DMS153 treated with DMSO at 0.1 percent for 48 hours (cell line): ENCODE measurements at regions not wholly inside any gene's neighbourhood (a gene's known extent, or its start where the extent isn't known, plus 50 kb on each side); places are given as distances from the start of the nearest gene placed in this dataset.
"Not testable (repeated sequence)": the region's sequence is repeated elsewhere in the genome, so short reads cannot be mapped to it uniquely, and the experiment has no call there.

ENCODE experiments used
- DNase-seq: peaks from one replicate; lab custom pipeline; 2025; ENCODE audit not compliant: unreplicated experiment; lab: John Stamatoyannopoulos, UW

DNA sequence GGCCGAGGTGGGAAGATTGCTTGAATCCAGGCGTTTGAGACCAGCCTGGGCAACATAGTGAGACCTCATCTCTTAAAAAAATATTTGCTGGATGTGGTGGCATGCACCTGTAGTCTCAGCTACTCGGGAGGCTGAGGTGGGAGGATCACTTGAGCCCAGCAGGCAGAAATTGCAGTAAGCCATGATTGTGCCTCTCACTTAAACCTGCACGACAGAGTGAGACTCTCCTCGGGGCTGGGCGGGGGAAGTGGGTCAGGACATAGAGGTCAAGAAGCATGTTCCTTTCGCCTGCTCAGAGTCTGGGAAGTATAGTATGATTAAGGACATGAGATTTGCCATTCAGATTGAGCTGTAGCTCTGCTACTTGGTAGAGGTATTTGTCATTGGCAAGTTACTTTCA lies 52.3 kb downstream of the SEPTIN7 start:
- not testable (repeated sequence) for DNase-seq

DNA sequence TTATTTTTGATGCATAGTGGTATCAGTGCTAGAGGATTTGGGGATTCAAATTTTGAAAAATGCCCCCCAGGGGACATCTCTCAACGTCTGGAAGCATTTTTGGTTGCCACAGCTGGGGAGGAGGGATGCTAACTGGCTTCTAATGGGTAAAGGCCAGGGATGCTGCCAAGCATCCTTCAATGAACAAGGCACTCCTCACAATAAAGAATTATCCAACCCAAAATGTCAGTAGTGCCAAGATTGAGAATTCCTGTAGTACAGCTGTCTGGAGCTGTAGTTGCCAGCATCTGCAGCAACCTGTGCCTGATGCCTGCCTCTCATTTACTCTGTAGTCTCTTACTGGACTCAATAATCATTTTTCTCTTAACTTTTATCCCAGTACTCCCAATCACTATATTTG lies 53.5 kb downstream of the SEPTIN7 start:
- DNase-seq, result no peak

DNA sequence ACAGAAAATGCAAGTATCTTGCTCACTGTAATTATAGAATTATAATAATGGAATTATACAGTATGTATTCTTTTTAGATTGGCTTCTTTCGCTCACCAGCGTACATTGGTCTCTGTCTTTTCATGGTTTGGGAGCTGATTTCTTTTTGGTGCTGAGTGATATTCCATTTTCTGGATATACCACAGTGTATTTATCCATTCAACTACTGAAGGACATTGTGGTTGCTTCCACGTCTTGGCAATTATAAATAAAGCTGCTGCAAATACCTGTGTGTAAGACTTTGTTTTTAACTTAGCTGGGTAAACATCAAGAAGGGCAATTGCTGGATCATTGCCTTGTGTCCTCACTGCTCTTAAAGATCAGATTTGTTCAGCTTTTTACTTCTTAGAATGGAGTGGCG lies 55.3 kb downstream of the SEPTIN7 start:
- DNase-seq, result no peak

DNA sequence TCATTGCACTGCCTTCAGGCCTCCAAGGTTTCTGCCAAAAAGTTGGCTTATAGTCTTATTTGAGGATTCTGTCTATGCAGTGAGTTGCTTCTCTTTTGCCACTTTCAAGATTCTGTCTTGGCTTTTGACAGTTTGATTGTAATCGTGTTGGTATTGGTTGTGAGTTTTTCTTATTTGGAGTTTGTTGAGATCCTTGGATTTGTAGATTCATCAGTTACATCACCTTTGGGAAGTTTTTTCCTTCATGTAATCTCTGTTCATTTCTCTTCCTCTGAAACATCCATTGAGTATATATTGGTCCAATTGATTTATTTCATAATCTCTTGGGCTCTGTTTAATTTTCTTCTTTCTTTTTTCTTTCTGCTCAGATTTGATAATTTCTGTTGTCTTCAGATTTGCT lies 59.8 kb downstream of the SEPTIN7 start:
- no peak for DNase-seq

DNA sequence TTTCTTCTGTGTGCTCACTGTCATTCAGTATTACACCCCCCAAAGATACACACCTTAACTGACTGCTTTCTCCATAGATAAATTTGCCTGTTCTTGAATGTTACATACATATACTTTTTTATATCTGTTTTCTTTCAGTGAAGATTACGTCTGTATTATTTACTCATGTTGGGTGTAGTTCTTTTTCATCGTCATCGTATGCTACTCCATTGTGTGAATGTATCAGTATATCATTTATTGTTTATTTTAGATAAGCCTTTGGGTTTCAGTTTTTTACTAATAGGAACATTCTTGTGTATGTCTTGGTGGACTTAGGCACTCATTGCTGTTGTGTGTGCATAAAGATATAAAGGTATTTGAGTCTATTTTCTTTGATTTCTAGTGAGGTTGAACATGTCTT lies 64.4 kb downstream of the SEPTIN7 start:
- DNase-seq, result no peak

DNA sequence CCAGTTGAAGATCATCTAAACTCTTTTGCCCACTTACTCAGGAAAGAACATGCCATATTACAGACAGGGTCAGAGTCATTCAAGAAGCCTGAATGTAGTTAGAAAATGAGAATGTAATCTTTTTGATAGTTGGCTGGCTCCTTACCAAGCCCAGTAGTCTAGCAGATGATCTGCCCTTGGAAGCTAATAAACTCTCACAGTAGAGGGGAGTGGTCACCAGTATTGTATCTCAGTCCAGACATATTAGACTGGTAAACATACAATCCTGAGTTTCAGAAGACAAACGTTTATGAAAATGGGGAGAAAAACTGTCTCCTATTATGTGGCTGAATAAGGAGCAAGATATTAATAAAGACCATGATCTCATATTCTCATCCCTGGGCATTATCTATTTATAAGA lies 65.3 kb downstream of the SEPTIN7 start:
- no peak for DNase-seq

DNA sequence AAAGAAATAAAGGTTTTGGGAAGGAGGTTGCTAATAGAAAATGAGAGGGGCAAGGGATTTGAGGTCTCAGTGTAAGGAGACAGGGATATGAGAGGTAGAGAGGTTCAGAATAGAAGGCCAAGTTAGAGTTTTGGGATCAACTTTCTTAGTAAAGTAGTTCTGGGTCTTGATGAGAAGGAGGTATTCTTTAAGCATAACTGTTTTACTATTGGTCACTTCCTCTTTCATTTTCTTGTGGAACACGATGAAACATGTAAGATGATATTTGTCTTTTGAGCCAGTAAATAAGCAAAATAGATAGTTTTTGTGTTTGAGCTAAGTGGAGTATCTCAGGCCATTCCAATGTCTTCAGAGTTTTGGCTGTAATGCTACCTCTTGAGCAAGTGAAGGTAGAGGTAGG lies 68.3 kb downstream of the SEPTIN7 start:
- not testable (repeated sequence) for DNase-seq

DNA sequence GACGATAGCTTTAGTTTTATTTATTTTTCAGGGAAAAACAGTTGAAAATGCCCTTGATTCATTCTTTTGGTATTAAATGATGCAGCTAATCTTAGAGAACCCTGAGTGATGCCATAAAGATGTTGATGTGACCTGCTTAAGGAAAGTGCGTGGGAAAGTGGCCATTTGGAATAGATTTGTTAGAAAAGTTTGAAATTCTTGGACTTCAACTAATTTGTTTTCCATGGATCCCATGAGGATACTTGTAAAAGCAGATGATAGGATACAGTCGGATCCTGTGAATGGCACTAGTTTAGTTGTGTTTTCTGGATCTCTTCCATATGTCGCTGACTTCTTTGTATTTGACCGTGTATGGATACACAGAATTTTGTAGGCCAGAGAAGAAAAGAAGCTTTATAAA lies 69.0 kb downstream of the SEPTIN7 start:
- no peak for DNase-seq

DNA sequence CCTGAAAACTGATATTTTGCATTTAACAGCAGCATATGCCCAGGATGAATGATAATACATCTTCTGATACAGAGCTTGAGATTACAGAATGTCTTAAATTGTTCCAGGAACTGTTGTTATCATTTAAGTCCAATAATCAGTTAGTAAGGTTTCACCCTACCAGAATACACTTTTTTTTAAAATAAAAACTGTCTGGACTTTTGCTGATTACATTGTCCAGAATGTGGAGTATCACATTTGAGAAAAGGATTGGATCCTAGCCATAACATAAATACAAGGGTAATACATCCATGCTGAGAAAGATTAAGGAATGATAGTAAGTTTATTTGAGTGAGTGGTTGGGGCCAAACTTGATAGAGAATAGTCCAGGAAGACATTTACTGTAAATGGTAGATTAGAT lies 71.0 kb downstream of the SEPTIN7 start:
- DNase-seq, result no peak

DNA sequence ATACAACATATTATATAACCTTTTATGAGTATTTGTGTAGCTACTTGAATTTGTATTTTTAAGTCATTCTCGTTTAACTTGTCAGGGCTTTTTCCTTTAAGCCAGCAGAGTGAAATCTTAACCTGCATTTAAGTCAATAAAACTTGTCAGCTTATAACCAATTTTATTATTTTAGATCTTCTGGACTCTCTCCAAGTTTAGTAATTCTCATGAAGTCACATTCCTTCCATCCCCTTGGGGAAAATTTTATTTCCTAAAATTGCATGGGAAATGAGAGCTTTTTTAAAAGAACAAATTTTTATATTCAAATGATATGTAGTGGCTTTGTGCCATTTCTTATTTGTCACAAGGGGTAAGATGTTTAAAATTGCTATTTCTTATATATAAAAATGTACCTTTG lies 74.0 kb downstream of the SEPTIN7 start:
- no peak for DNase-seq

DNA sequence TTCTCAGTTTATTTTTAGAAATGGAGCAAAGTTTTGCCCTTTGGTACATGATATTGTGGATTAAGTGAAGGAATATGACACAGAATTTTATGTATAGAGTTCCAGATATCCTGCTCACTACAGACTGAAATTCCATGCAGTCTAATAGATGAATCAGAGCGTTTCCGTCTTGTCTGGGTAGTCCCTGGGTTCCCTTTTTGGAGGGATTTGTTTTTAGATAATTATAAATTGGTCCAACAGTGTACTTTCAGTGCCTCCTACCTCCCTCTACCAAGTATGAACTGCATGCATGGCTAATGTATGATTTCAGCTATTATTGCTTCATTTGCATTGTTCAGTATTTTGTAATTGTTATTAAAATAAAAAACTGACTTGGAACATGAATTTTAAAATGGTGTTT lies 74.4 kb downstream of the SEPTIN7 start:
- DNase-seq, result no peak

DNA sequence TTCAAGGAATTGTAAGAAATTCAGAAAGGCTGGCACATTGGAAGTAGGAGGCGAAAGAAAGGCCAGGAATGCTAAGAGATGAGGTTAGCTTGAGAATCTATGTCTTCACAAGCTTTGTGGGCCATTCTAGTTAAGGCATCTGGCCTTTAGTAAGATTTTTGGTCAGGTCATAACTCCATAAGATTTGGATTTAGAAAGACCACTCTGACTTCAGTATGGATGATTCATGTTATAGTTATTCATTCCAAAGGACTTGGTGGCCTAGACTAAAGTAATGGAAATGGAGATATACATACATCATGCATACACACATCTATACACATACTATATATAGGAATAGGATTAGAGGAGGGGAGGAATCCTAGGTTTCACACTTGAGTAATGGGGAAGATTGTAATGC lies 77.5 kb downstream of the SEPTIN7 start:
- no peak for DNase-seq

DNA sequence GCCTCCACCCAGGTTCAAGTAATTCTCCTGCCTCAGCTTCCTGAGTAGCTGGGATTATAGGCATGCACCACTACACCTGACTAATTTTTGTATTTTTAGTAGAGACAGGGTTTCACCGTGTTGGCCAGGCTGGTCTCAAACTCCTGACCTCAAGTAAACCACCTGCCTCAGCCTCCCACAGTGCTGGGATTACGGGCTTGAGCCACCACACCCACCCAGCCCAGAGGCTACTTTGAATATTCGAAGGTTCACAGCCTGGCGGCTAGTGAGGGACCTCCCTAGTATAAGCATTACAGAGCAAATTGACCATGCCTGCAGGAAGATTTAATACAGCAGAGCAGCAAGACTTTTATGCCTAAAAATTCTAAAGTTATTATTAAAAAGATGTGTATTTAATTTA lies 86.6 kb downstream of the SEPTIN7 start:
- not testable (repeated sequence) for DNase-seq

DNA sequence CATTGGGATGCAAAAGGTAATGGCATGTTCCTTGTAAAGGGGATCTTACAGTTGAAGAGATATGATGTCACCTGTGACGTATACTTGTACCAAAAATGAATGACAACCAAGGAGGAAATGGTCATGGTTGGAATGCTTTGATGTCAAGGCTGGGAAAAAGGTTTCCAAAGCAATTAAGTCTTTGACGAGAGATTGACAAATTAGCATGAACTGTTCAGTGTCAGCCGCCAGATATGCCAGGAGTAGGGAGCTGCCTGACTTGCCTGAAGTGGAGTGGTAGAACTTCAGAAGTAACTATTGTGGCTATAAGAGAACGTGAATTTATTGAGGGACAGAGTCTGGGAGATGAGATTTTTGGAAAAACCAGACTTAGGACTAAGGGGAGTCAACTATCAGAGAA lies 88.1 kb downstream of the SEPTIN7 start:
- no peak for DNase-seq

DNA sequence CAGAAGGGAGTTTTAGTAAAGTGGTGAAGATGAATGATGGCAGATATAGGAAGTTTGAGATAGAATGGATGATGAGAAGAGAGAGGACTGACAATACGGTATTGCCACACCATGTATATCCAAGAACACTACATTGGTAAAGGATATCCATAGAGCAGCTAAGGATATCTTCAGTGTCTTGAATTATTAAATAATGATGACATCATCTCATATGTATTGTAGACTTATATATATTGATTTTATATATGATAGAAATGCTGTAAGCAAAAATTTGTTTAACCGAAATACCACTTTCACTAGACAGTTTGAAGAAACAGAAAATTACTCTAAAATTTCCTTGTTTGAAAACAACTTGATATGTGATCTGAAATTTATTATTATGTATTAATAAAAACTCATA lies 89.0 kb downstream of the SEPTIN7 start:
- no peak for DNase-seq

DNA sequence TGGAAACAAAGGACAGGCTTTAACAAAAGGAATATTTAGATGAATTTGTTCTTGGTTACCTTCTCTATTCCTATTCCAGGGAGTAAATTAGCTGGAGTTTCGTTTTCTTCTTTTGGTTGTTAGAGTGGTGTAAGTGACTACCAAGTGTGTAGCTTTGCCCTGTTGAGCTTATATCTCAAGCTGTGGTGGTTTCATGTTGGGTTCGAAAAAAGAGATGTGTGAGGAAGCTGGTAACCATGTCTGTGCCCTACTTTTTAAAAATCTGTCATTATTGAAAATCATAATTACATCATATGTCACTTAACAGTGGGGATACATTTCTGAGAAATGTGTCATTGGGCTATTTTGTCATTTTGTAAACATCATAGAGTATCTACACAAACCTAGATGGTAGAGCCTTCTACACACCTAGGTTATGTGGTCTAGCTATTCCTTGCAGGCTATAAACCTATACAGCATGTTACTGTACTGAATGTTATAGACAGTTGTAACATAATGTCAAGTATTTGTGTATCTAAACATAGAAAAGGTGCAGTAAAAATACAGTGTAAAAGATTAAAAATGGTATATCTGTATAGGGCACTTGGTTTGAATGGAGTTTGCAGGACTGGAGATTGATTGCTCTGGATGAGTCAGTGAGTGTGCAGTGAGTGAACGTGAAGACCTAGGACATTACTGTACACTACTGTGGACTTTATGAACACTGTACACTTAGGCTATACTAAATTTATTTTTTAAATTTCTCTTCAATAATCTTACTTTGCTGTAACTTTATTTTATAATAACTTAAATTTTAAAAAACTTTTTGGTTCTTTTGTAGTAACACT lies 90.4 kb downstream of the SEPTIN7 start:
- DNase-seq, result no peak

DNA sequence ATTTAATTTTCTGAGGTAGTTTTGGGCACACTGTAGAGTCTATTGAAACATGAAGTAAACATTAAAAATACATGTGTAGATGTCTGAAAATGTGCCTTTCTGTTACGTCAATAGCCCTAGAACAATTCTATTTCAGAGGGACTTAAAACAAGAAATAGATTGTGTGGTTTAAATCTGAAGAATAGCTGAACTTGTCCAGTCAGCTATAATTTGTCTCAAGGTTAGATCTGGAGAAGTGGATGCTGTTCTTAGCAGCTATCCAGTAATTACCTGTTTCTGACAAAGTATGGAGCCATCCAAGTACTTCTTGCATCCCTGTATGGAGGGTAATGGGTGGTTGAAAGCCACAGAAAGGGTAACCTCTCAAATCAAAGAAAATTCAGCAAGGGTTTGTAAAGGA lies 92.8 kb downstream of the SEPTIN7 start:
- DNase-seq, result no peak

DNA sequence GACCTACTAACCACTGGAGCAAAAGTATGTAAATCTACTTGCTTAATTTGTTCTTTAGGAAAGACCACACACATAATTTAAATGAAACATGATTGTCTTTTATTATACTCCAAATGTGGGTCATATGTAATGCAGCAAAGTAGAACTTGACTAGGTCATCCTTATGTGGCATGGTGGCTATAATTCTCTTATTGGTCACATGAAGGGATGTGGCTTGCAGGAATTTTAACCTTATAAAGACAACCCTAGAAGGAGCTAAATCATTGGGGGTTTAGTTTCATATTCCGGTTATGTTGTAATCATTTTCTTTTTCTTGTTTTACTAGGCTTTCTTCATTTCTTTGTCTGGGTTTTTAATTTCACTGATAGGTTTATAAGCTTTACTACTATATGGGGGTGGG lies 93.9 kb downstream of the SEPTIN7 start:
- DNase-seq, result no peak

DNA sequence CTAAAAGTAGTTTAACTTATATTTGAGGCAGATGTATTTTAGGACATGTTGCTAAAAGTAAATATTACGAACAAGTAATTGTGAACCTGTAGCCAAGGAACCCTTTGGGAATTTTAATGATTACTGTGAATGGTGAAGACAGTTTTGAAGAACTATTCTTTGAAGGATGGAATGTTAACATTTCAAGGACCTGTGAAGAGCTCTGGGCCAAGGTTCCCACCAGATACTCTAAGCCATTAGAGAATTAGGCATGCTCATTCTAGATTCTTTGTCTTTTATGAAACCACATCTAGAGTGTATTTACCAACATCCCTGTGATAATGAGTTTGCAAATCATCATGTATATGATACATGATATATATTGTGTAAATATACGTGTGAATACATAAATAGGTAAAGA lies 99.8 kb downstream of the SEPTIN7 start:
- no peak for DNase-seq

DNA sequence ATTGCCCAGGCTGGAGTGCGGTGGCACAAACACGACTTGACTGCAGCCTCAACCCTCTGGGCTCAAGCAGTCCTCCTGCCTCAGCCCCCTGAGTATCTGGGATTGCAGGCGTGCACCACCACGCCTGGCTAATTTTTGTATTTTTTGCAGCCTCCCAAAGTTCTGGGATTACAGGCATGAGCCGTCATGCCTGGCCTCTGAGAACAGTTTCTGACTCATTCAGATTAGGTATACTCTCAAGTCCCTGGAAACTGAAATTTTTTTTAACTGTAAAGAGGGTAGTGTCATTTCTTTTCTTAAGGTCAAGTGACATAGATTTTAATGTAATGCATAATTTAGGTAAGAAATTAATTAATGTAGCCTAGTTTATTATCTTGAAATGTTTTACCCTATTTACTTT lies 104.7 kb downstream of the SEPTIN7 start:
- no peak for DNase-seq

DNA sequence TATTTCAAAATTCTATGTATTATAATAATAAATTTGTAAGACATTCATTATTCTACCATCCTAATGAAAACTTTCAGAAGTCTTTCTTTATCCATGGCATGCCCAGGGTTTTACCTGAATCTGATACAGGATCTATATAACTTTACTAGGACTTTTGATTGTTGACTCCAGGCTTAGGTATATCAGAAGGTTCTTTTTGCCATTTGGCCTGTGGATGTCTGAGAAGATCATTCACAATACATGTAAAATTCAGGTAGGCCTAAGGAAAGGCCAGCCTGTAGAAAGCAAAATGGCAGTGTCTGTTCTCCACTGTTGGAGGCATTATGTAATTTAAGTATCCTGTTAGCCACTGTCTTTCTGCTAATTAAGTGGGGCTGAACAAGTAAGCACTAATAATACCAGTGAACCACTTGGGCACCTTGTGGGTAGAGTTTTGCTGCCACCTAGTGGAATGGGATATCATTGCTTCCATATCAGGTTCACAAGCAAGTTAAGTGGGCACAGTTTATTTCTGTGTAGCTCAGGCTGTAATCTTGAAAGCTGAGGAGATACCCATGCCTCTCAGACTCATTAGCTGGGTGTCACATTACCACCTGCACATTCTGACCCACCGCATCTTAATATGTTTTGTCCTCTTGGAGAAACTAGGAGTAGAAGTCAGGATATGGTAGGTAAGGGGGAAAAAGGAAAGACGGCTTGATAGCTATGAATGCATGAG lies 105.5 kb downstream of the SEPTIN7 start:
- peak; percentile 66 for DNase-seq

DNA sequence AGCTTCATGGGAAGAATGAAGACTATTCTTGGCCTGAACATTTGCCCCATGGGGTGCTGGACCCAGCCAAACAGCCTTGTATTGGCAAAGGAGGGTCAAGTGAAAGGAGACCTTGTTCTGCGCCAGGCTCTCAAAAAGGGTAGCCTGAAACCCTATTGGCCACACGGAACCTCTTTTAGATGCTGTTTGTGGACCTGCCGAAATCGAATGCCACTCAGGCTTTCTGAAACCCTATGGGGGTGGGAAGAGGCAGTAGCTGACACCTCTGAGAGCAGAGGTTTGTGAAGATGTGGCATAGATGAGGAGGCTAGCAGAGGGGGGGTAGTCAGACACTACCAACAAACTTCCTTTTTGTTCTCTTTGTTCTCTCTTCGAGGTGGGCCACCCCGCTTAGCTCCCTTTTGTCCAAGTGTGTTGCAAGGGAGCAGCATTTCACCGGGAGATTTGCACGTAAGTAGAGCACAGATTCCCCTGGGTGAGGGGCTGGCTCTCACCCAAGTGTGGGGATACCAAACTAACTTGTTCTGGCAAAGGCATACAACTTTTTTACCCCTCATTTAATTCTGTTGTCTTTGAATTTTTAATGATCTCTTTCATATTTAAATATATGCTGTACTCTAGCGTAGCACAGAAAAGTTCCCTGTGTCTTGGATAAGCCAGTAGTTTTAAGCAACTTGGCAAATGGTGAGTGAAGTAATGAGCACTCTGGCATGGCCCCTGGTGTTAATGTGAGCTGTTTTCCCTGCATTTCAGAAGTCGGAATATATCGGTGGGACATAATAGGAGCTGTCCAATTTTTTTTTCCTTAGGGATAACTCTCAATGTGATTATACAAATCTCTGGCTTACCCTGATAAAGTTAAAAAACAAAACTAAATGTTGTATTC lies 107.7 kb downstream of the SEPTIN7 start:
- DNase-seq, result no peak
